ENCODE measurements at regions not wholly inside any gene's neighbourhood (a gene's known extent, or its start where the extent isn't known, plus 50 kb on each side); places are given as distances from the start of the nearest gene placed in this dataset.
"Not testable (repeated sequence)": the region's sequence is repeated elsewhere in the genome, so short reads cannot be mapped to it uniquely, and the experiment has no call there.

DNA sequence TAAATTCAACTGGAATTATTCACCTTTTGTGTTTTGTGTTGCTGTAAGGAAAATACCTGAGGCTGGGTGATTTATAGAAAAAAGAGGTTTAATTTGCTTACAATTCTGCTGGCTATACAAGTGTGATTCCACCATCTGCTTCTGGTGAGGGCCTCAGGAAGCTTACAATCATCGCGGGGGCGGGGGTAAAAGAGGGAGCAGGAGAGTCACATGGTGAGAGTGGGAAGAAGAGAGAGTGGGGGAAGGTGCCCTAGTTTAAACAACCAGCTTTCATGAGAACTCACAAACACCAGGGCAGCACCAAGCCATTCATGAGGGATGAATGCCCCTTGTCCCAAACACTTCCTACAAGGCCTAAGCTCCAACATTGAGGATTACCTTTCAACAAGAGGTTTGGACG is 760.7 kb upstream of the PCDH9 start:
- in situ Hi-C loops (cut with HindIII; ENCODE audit: low sequenced_read_pairs): no loop called here

GRCh38 chr13:67986234-67986633 is 756.1 kb upstream of the PCDH9 start:
- in situ Hi-C loops (cut with HindIII; ENCODE audit: low sequenced_read_pairs): no loop called here

- in situ Hi-C loops (cut with HindIII; ENCODE audit: low sequenced_read_pairs): no loop called here
Observed at GRCh38 chr13:67977066-67977465, 746.9 kb upstream of the PCDH9 start.

- in situ Hi-C loops (cut with HindIII; ENCODE audit: low sequenced_read_pairs): no loop called here
Observed at GRCh38 chr13:67971291-67971690, 741.2 kb upstream of the PCDH9 start.

GRCh38 chr13:67967031-67967430 is 736.9 kb upstream of the PCDH9 start:
- in situ Hi-C loops (cut with HindIII; ENCODE audit: low sequenced_read_pairs): no loop called here

DNA sequence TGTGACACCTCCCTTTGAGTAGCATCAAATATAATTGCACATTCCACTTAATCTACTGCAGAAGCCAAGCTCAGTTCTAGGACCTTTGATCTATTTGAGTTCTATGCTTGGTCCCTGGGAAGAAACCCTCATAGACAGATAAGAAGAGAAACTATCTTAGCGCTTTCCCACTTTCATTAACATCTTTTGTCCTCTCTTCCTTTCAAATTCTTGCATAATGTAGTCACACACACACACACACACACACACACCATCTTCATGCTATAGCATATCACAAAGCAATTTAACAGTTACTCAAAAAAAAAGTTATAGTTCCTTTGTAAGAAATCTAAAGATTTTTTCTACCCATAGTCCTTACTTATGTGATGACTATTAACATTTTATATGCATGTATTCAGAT is 735.9 kb upstream of the PCDH9 start:
- in situ Hi-C loops (cut with HindIII; ENCODE audit: low sequenced_read_pairs): no loop called here

GRCh38 chr13:67964986-67965385 is 734.9 kb upstream of the PCDH9 start:
- in situ Hi-C loops (cut with HindIII; ENCODE audit: low sequenced_read_pairs): no loop called here

GRCh38 chr13:67964091-67964490 is 734.0 kb upstream of the PCDH9 start:
- in situ Hi-C loops (cut with HindIII; ENCODE audit: low sequenced_read_pairs): no loop called here

DNA sequence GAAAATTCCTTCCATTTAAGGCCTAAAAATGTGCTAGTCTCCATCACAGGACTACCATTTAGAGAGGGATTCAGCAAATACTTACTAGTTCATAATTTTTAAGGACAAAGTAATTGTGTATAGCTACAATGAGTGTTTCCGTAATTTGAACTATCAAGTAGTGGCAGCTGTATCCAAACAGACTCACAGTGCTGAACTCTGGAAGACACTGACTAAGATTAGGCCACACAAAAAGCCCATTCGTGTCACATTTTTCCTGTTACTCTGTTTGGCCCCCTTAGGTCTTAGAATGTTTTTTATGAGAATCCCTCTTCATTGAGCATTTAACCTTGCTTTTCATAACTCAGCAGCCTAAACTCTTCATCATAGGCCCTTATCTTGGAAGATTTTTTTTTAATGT is 731.2 kb upstream of the PCDH9 start:
- in situ Hi-C loops (cut with HindIII; ENCODE audit: low sequenced_read_pairs): no loop called here

- in situ Hi-C loops (cut with HindIII; ENCODE audit: low sequenced_read_pairs): no loop called here
Observed at GRCh38 chr13:67951431-67951830, 721.3 kb upstream of the PCDH9 start.

GRCh38 chr13:67950603-67951002 is 720.5 kb upstream of the PCDH9 start:
- in situ Hi-C loops (cut with HindIII; ENCODE audit: low sequenced_read_pairs): no loop called here

DNA sequence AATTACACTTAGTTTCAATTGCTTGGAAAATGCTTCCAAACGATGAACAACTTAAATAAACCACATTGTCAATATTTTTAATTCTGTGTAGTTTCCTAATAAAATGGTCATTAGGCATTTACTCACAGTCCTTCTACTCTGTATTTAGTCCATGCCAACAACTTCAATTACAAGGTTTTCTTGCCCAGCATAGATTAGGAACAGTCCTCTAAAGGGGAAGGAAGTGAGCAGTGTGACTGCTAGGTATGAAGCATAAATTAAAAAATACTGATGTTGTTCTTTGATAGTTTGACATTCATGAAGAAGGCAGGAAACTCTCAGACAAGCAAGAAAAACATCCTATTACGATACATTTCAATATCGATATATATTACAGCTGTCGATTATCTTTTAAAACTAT is 716.0 kb upstream of the PCDH9 start:
- in situ Hi-C loops (cut with HindIII; ENCODE audit: low sequenced_read_pairs): no loop called here

DNA sequence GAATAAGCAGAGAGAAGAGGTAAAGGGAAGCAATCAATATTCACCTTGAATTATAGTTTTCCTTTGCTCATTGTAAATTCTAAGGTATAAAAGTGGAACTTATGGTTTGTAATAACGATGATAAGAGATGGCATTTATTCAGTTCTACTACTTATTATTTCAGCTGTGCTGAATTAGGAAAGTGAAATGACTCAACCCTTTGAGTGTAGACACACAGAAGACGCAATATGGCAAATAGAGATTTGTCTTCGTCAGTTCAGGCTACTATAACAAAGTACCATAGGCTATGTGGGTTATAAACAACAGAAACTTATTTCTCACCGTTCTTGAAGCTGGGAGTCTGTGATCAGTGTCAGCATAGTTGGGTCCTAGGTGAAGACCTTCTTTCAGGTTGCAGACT is 713.0 kb upstream of the PCDH9 start:
- in situ Hi-C loops (cut with HindIII; ENCODE audit: low sequenced_read_pairs): no loop called here

- in situ Hi-C loops (cut with HindIII; ENCODE audit: low sequenced_read_pairs): no loop called here
Observed at GRCh38 chr13:67935626-67936025, 705.5 kb upstream of the PCDH9 start.

DNA sequence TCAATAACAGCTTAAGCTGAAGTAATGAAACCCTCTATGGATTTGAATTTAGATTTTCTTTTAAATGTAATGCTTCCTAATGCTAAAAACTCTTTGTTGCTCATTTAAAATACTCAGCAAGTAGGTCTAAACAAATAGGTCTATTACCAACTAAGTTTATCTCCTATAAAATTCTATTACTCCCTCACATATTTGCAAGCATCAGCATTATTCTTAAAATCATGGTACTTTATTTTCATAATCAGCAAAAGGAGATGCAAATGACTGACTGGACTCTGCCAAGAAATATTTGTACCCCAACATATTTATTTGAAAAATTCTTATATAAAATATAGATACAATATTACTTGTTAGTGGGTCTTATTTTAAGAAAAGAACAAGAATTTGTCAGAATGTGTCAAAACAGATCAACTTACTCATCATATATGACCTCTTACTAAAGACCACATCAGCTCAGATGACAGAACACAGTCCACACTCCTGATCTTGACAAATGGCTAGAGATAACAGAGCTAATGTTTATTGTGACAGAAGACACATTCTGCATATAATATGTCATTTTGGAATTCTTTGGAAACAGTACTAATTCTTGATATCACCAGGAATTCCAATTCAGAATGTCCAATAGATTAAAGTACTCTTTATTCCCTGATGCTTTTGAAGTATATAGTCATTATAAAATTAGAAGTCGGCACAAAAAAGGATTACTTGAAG is 704.6 kb upstream of the PCDH9 start:
- in situ Hi-C loops (cut with HindIII; ENCODE audit: low sequenced_read_pairs): no loop called here

- in situ Hi-C loops (cut with HindIII; ENCODE audit: low sequenced_read_pairs): no loop called here
Observed at GRCh38 chr13:67932991-67933390, 702.9 kb upstream of the PCDH9 start.

- in situ Hi-C loops (cut with HindIII; ENCODE audit: low sequenced_read_pairs): no loop called here
Observed at GRCh38 chr13:67917291-67917987, 687.3 kb upstream of the PCDH9 start.

DNA sequence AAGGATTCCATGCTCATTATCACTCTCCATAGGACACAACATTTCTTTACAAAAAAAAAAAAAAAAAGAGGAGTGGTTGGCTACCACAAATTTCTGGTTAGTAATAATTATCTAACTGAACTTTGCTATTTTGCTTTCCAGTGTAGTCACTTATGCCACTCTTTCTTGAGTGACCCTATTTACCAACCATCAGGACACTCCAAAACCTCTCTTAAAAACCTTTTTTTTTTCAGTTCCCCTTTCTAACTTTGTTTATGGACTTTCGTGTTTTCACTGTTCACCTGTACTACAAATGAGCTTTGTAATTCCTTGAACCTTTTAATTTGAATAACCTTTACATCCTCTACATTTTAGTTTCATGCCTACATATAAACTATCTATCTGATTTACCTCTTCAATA is 686.5 kb upstream of the PCDH9 start:
- in situ Hi-C loops (cut with HindIII; ENCODE audit: low sequenced_read_pairs): no loop called here

DNA sequence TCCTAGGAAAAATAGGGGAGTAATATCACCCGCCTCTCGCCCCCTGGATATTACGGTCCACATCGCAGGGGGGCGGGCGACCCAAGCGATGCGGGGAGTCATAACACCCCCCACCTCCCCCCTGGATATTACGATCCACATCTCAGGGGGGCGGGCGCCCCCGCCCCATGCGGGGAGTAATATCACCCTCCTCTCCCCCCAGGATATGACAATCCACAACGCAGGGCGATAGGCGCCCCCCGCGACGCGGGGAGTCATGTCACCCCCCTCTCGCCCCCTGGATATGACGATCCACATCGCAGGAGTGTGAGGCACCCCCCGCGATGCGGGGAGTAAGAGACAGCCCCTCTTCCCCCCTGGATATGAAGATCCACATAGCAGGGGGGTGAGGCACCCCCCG is 684.4 kb upstream of the PCDH9 start:
- in situ Hi-C loops (cut with HindIII; ENCODE audit: low sequenced_read_pairs): no loop called here

- in situ Hi-C loops (cut with HindIII; ENCODE audit: low sequenced_read_pairs): not testable (repeated sequence)
Observed at GRCh38 chr13:67902960-67903359, 672.8 kb upstream of the PCDH9 start.

GRCh38 chr13:67880916-67881315 is 650.8 kb upstream of the PCDH9 start:
- in situ Hi-C loops (cut with HindIII; ENCODE audit: low sequenced_read_pairs): no loop called here

DNA sequence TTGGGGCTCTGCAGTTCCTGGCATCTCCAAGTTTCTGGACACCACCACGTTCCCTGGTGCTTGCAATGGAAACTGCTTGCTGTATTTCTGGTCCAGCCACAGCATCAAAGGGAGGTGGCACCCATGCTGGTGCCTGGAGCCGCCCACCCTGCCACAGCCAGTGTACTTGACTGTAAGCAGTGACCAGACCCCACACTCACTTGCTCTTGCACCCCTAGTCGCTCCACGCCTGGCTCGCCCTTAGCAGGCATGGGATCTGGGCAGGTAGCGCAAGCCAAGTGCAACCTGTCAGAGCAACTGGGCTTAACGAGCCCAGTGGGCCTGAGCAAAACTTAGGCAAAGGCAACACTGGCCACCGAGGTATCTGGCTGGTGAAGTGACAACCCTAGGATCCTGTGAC is 648.2 kb upstream of the PCDH9 start:
- in situ Hi-C loops (cut with HindIII; ENCODE audit: low sequenced_read_pairs): no loop called here

- in situ Hi-C loops (cut with HindIII; ENCODE audit: low sequenced_read_pairs): no loop called here
Observed at GRCh38 chr13:67877031-67877430, 646.9 kb upstream of the PCDH9 start.

Data from endothelial cell of hepatic sinusoid (primary cell).